RWPE2 (cell line): ENCODE measurements at regions not wholly inside any gene's neighbourhood (a gene's known extent, or its start where the extent isn't known, plus 50 kb on each side); places are given as distances from the start of the nearest gene placed in this dataset.
A peak's percentile ranks its signal among the peaks of the same experiment; 100 is the strongest.
"Not testable (repeated sequence)": the region's sequence is repeated elsewhere in the genome, so short reads cannot be mapped to it uniquely, and the experiment has no call there.

Experiments
- ATAC-seq: fragments of 200-7000 bp; cut with Tn5 transposase; 3 replicates; pipeline ENCODE4 v1.9.1; 2021; ENCODE audit warnings: low read depth
- DNase-seq: peaks from one replicate; pipeline ENCODE4 v3.0.0-alpha.2; 2020; ENCODE audit warnings: low spot score
- H3K27ac ChIP-seq: fragments of 450-650 bp; 2 replicates; pipeline ENCODE4 v1.5.1; 2017; ENCODE audit warnings: mild to moderate bottlenecking; ENCODE audit not compliant: poor library complexity, severe bottlenecking
- H3K27me3 ChIP-seq: fragments of 250-450 bp; sonication (Bioruptor Pico); 2 replicates; pipeline ENCODE4 v1.5.1; 2021; ENCODE audit warnings: mild to moderate bottlenecking, moderate library complexity; ENCODE audit not compliant: insufficient read depth, poor library complexity, severe bottlenecking
- H3K36me3 ChIP-seq: fragments of 250-450 bp; sonication (Bioruptor Pico); 2 replicates; pipeline ENCODE4 v1.5.1; 2020; ENCODE audit warnings: low read depth, mild to moderate bottlenecking, moderate library complexity
- H3K4me1 ChIP-seq: fragments of 250-450 bp; sonication (Bioruptor Pico); 2 replicates; pipeline ENCODE4 v1.5.1; 2021; ENCODE audit warnings: mild to moderate bottlenecking, moderate library complexity; ENCODE audit not compliant: insufficient read depth, poor library complexity, severe bottlenecking
- H3K4me3 ChIP-seq: fragments of 250-450 bp; sonication (Bioruptor Pico); 2 replicates; pipeline ENCODE4 v1.5.1; 2021; ENCODE audit warnings: mild to moderate bottlenecking, moderate library complexity; ENCODE audit not compliant: severe bottlenecking
- H3K9me3 ChIP-seq: fragments of 250-450 bp; sonication (Bioruptor Pico); 2 replicates; pipeline ENCODE4 v1.5.1; 2021; ENCODE audit warnings: mild to moderate bottlenecking, moderate library complexity; ENCODE audit not compliant: severe bottlenecking
- TF ChIP-seq, protein P1 (sequence below): fragments of 450-650 bp; IDR thresholded peaks from one replicate; pipeline ENCODE4 v1.5.1; 2017; ENCODE audit warnings: mild to moderate bottlenecking, moderate library complexity; ENCODE audit not compliant: poor library complexity, severe bottlenecking

DNA sequence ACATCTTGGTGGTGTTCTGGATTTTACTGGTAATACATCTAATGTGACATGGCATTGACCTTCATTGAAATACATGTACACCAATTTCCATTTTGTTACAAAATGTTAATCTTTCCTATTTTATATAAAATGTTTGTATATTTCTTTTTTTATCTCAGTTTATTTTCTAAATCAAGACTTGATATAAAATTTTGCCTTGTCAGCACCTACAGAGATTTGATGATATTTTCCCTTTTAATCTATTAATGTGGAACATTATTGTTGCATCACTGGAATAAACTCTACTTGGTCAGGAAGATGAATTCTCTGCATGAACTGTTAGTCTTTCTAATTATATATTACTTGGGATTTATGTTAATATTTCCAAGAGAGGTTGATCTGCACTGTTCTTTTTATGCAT, 294.0 kb upstream of the ETAA1 start:
- Histone ChIP-seq H3K36me3 (no peaks in the 10 kb centered on the region), H3K4me1 (no peaks in the 10 kb centered on the region), H3K27ac (no peak overlapping the region), H3K4me3 (no peak overlapping the region), H3K9me3 (peaks cover 3% of the 10 kb centered on the region), H3K27me3 (no peaks in the 10 kb centered on the region)
- ATAC-seq, result no peak
- no peak for DNase-seq
- TF ChIP-seq, protein P1, sequence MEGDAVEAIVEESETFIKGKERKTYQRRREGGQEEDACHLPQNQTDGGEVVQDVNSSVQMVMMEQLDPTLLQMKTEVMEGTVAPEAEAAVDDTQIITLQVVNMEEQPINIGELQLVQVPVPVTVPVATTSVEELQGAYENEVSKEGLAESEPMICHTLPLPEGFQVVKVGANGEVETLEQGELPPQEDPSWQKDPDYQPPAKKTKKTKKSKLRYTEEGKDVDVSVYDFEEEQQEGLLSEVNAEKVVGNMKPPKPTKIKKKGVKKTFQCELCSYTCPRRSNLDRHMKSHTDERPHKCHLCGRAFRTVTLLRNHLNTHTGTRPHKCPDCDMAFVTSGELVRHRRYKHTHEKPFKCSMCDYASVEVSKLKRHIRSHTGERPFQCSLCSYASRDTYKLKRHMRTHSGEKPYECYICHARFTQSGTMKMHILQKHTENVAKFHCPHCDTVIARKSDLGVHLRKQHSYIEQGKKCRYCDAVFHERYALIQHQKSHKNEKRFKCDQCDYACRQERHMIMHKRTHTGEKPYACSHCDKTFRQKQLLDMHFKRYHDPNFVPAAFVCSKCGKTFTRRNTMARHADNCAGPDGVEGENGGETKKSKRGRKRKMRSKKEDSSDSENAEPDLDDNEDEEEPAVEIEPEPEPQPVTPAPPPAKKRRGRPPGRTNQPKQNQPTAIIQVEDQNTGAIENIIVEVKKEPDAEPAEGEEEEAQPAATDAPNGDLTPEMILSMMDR, result no peak

DNA sequence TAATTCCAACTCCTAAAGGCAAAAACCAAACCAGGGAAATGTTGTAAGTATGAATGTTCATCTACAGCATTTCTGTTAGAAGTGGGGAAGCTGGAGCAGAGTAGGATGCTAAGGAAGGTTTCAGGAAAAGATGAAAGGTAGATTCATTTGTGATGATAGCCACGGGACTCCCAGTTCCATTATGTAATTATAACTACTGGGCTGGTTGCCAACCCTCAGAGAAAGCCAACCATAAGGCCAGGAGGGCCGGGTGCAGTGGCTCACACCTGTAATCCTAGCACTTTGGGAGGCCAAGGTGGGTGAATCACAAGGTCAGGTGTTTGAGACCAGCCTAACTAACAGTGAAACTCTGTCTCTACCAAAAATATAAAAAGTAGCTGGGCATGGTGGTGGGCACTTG, 288.9 kb upstream of the ETAA1 start:
- H3K4me3 ChIP-seq, result no peak overlapping the region
- TF ChIP-seq, protein P1, result no peak
- H3K27me3 ChIP-seq, result no peaks in the 10 kb centered on the region
- no peak for DNase-seq
- H3K27ac ChIP-seq, result no peak overlapping the region
- H3K4me1 ChIP-seq, result no peaks in the 10 kb centered on the region
- peak; percentile 23; the same call in 1 of the 3 replicates for ATAC-seq
- H3K36me3 ChIP-seq, result no peaks in the 10 kb centered on the region
- H3K9me3 ChIP-seq, result peaks cover 3% of the 10 kb centered on the region

DNA sequence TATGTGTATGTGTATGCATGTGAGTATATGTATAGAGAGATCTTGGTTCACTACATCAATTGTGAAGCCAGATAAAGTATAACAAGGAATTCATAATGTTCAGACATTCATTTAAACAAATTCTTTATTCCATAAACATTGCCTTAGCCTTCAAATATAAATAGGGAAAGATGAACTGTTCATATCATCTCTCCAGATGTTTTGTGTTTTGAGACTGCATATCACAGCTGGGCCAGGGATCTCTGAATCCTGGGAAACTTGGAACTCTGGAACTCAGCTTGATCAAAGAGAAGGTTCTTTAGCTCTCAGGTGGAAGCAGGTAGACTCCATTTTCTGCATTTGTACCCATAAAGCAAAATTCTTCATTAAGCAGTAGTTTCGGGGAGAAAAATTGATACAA, 272.6 kb upstream of the ETAA1 start:
- H3K27me3 ChIP-seq, result no peaks in the 10 kb centered on the region
- H3K27ac ChIP-seq, result no peak overlapping the region
- no peak overlapping the region for H3K4me3 ChIP-seq
- H3K36me3 ChIP-seq, result no peaks in the 10 kb centered on the region
- TF ChIP-seq, protein P1, result no peak
- H3K9me3 ChIP-seq, result no peaks in the 10 kb centered on the region
- no peak for DNase-seq
- no peak for ATAC-seq
- H3K4me1 ChIP-seq, result no peaks in the 10 kb centered on the region

DNA sequence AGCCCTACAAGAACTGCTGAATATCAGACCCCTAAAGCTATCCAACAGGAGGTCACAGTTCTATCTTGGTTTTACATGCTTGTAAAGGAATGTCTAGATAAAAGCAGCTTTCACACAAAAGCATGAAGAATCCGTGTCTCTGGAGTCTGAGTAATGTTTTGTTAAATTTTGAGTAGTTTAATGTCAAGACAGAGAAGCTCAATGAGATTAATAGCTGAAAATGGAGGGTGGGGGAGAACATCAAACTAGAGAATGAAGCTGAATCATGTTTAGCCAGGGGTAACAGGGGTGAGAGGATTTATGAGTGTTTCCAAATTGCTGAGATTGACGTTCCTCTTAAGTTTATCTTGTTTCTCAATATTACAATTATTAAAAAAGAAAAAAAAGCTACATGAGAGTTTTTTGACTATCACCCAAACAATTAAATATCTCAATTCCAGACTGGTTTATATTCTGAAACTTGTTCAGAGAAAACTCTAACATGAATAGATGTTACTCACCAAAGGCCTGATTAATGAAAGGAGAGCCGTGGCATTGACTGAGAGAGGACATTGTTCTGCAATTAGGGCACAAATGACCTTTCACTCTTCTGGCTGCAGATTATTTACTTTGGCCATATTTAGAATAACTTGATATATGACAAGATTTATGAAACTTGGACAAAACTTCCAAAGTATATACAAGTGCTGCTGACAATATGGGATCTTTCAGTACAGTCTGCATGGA, 266.4 kb upstream of the ETAA1 start:
- TF ChIP-seq, protein P1, result no peak
- H3K36me3 ChIP-seq, result no peaks in the 10 kb centered on the region
- H3K4me3 ChIP-seq, result no peak overlapping the region
- H3K9me3 ChIP-seq, result no peaks in the 10 kb centered on the region
- no peak overlapping the region for H3K27ac ChIP-seq
- ATAC-seq (no peak; the same call in 2 of the 3 replicates), DNase-seq (no peak)
- no peaks in the 10 kb centered on the region for H3K4me1 ChIP-seq
- H3K27me3 ChIP-seq, result no peaks in the 10 kb centered on the region

DNA sequence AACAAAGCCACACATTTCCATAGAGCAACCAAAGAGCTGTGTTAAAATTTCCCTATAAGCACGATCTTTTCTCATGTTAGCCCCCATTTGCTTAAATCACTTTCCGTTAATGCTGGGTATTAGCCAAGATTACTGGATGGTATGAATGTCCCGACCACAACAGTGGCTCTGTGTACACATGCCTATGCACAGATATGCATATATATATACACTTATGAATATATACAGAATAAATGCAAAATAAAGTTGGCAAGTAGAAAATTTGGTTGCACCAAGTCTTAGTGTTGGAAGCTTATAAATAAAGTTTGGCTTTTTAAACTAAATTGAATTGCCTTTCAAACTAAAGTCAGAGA, 265.9 kb upstream of the ETAA1 start:
- no peak overlapping the region for H3K27ac ChIP-seq
- H3K4me3 ChIP-seq, result no peak overlapping the region
- DNase-seq (no peak), ATAC-seq (no peak)
- H3K9me3 ChIP-seq, result no peaks in the 10 kb centered on the region
- TF ChIP-seq, protein P1, result no peak
- no peaks in the 10 kb centered on the region for H3K36me3 ChIP-seq
- no peaks in the 10 kb centered on the region for H3K27me3 ChIP-seq
- no peaks in the 10 kb centered on the region for H3K4me1 ChIP-seq

DNA sequence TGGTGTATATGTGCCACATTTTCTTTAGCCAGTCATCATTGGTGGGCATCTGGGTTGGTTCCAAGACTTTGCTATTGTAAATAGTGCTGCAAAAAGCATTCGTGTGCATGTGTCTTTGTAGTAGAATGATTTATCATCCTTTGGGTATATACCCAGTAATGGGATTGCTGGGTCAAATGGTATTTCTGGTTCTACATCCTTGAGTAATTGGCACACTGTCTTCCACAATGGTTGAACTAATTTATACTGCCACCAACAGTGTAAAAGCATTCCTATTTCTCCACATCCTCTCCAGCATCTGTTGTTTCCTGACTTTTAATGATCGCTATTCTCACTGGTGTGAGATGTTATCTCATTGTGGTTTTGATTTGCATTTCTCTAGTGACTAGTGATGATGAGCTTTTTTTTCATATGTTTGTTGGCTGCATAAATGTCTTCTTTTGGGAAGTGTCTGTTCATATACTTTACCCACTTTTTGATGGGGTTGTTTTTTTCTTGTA, 264.6 kb upstream of the ETAA1 start:
- H3K4me1 ChIP-seq, H3K9me3 ChIP-seq, H3K27me3 ChIP-seq, H3K36me3 ChIP-seq, H3K27ac ChIP-seq, DNase-seq, H3K4me3 ChIP-seq, ATAC-seq: not testable (repeated sequence)
